Heart right ventricle (tissue), 16 donors: ENCODE measurements at regions not wholly inside any gene's neighbourhood (a gene's known extent, or its start where the extent isn't known, plus 50 kb on each side); places are given as distances from the start of the nearest gene placed in this dataset.

ENCODE experiments used
- ATAC-seq, 8 donors: fragments of 200-7000 bp; cut with Tn5 transposase; one replicate each; pipeline ENCODE4 v1.9.1; 2020; ENCODE audit warnings: mild to moderate bottlenecking in 8 of 8, moderate library complexity in 8 of 8, moderate number of reproducible peaks in 1 of 8
- DNase-seq, 2 donors: peaks; one replicate each; pipeline ENCODE4 v3.0.0-alpha.2; 2020
- H3K27ac ChIP-seq, 10 donors: fragments of 200-600 bp; sonication (generic) in 2 of 10; one replicate each; pipeline versions ENCODE4 v1.5.0 to v1.8.0; 2020 to 2022; ENCODE audit warnings: mild to moderate bottlenecking in 3 of 10
- H3K27me3 ChIP-seq, 7 donors: fragments of 200-600 bp; one replicate each; pipeline ENCODE4 v1.8.0; 2021 to 2022; ENCODE audit warnings: mild to moderate bottlenecking in 2 of 7
- H3K36me3 ChIP-seq, 9 donors: fragments of 200-600 bp; sonication (generic) in 1 of 9; one replicate each; pipeline versions ENCODE4 v1.5.0 to v1.8.0; 2020 to 2022; ENCODE audit warnings: mild to moderate bottlenecking in 2 of 9
- H3K4me1 ChIP-seq, 9 donors: fragments of 200-600 bp; sonication (generic) in 1 of 9; one replicate each; pipeline versions ENCODE4 v1.5.0 to v1.8.0; 2020 to 2022; ENCODE audit warnings: mild to moderate bottlenecking in 4 of 9
- H3K4me3 ChIP-seq, 10 donors: fragments of 200-600 bp; sonication (generic) in 2 of 10; one replicate each; pipeline versions ENCODE4 v1.5.0 to v1.8.0; 2020 to 2022; ENCODE audit warnings: mild to moderate bottlenecking in 7 of 10, moderate library complexity in 2 of 10
- H3K9me3 ChIP-seq, 11 donors: fragments of 200-600 bp in 10 of 11; sonication (generic) in 2 of 11; one replicate each; pipeline versions ENCODE4 v1.5.0 to v1.8.0; 2013 to 2022; ENCODE audit warnings: mild to moderate bottlenecking in 2 of 11, control low read depth in 1 of 11, moderate library complexity in 1 of 11
- CTCF ChIP-seq, 9 donors: fragments of 200-600 bp; sonication (generic) in 2 of 9; IDR thresholded peaks; one replicate each; pipeline versions ENCODE4 v1.5.0 to v1.8.0; 2021 to 2022; ENCODE audit warnings: antibody characterized with exemption in 9 of 9, mild to moderate bottlenecking in 5 of 9, moderate library complexity in 1 of 9
- WGBS, 2 donors: extraction: QIAGEN DNeasy Blood & Tissue Kit; methylation state at CpG; one replicate each; pipeline ENCODE4 v1.1.7; 2013; ENCODE audit warnings: inconsistent platforms in 1 of 2; 5-methylcytosine and 5-hydroxymethylcytosine counted together
- intact Hi-C, 10 donors: fragments of 100-400 bp; cut with DNase I; formaldehyde crosslinking; loops; one replicate each; pipeline versions ENCODE4 v1.11.1 to v1.14.2; 2022
- donor health status: Arrhythmogenic right ventricular cardiomyopathy.
- donor health status: ischemic (EF 13 %, LVEDD 7.1; RV severe dilation, severe dysfunction).
- donor health status: healthy with polysubstance abuse.
- donor health status: DM: no; HTN: yes; CAD: no.
- donor health status: DM: no; HTN: no; CAD: no.
- donor health status: ischemic (EF 25% LVEDD 6.9; RV normal size, moderate dysfunction).
- donor health status: ischemic (EF 25% LVEDD 5.7; RV mildly dilated, moderate dysfunction).
- donor health status: healthy.
- donor health status: DM: yes; HTN: yes; CAD: no.
- donor health status: Ischemic cardiomyopathy.
- donor health status: ischemic (EF 35%, LVEDD 5.7; RV mildly dilated, moderate dysfunction).
- donor health status: nonischemic (EF 11% LVEDD 7.7; RV severe dilation, severe dysfunction).
- donor health status: DM: yes; HTN: yes; CAD: no.
- donor health status: PGD.
- donor health status: ischemic (EF 29% LVEDD 5.4; RV normal size, mild dysfunction).
- donor health status: nonischemic (EF 23%, LVEDD 6.1; RV moderate dilation, normal function).

- no peak for DNase-seq
- TF ChIP-seq CTCF (IDR thresholded peaks at IDR 0.05): no peak
- H3K4me3 ChIP-seq: no peak overlapping the region
- no peaks in the 10 kb centered on the region for H3K27me3 ChIP-seq
- intact Hi-C loops: no loop called here
- H3K9me3 ChIP-seq: no peaks in the 10 kb centered on the region
- no peaks in the 10 kb centered on the region for H3K4me1 ChIP-seq
- no peak overlapping the region for H3K27ac ChIP-seq
- no peaks in the 10 kb centered on the region for H3K36me3 ChIP-seq
- ATAC-seq: no peak
Measured at GRCh38 chrY:8151561-8151960, 1185.7 kb upstream of the TSPY4 start.

- H3K36me3 ChIP-seq: no peaks in the 10 kb centered on the region
- intact Hi-C loops: no loop called here
- no peak for DNase-seq
- H3K9me3 ChIP-seq: no peaks in the 10 kb centered on the region
- no peak for ATAC-seq
- 85 to 89% methylated on average over 13 to 22 of the region's 23 CpGs for WGBS, 2 donors
- H3K27me3 ChIP-seq: no peaks in the 10 kb centered on the region
- no peak overlapping the region for H3K27ac ChIP-seq
- no peak for TF ChIP-seq CTCF (IDR thresholded peaks at IDR 0.05)
- no peaks in the 10 kb centered on the region for H3K4me1 ChIP-seq
- H3K4me3 ChIP-seq: no peak overlapping the region
Measured at GRCh38 chrY:8128578-8128977, 1208.7 kb upstream of the TSPY4 start.

GRCh38 chrY:8125907-8126571 lies 1211.2 kb upstream of the TSPY4 start:
- ATAC-seq (no peak), DNase-seq (no peak)
- intact Hi-C loops: no loop called here
- no peaks in the 10 kb centered on the region for H3K36me3 ChIP-seq
- no peak overlapping the region for H3K4me3 ChIP-seq
- no peaks in the 10 kb centered on the region for H3K27me3 ChIP-seq
- WGBS, 2 donors: 66 to 73% methylated on average over 12 of the region's 12 CpGs
- H3K27ac ChIP-seq: no peak overlapping the region
- H3K9me3 ChIP-seq: no peaks in the 10 kb centered on the region
- no peak for TF ChIP-seq CTCF (IDR thresholded peaks at IDR 0.05)
- H3K4me1 ChIP-seq: no peaks in the 10 kb centered on the region

- no peak overlapping the region for H3K27ac ChIP-seq
- H3K9me3 ChIP-seq: no peaks in the 10 kb centered on the region
- no peaks in the 10 kb centered on the region for H3K4me1 ChIP-seq
- H3K36me3 ChIP-seq: no peaks in the 10 kb centered on the region
- TF ChIP-seq CTCF (IDR thresholded peaks at IDR 0.05): no peak
- intact Hi-C loops: no loop called here
- H3K4me3 ChIP-seq: no peak overlapping the region
- 62 to 69% methylated on average over 1 of the region's 1 CpG for WGBS, 2 donors
- H3K27me3 ChIP-seq: no peaks in the 10 kb centered on the region
- no peak for DNase-seq
- ATAC-seq: no peak
Measured at GRCh38 chrY:8121825-8122224, 1210.3 kb upstream of the AMELY start.
